ENCODE measurements at regions not wholly inside any gene's neighbourhood (a gene's known extent, or its start where the extent isn't known, plus 50 kb on each side); places are given as distances from the start of the nearest gene placed in this dataset.
A peak's percentile ranks its signal among the peaks of the same experiment; 100 is the strongest.

DNA sequence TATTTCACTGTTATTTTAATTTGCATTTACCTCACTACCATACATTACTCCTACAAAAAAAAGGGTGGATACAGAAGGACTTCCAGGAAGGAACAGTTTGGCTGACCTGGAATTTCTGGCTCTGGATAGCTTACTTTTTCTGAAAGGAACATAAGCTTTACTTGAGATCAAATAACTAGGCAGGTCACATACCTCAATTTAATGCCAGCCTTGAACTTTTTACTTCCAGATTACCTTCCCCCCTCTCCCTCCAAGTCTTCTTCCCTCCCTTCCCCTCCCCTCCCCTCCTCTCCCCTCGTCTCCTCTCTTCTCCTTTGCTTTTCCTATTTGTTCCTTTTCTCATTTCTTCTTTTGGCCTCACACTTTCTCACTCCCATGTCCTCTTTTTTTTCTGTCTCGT is 659.2 kb upstream of the AADAT start:
- TF ChIP-seq, protein P1, sequence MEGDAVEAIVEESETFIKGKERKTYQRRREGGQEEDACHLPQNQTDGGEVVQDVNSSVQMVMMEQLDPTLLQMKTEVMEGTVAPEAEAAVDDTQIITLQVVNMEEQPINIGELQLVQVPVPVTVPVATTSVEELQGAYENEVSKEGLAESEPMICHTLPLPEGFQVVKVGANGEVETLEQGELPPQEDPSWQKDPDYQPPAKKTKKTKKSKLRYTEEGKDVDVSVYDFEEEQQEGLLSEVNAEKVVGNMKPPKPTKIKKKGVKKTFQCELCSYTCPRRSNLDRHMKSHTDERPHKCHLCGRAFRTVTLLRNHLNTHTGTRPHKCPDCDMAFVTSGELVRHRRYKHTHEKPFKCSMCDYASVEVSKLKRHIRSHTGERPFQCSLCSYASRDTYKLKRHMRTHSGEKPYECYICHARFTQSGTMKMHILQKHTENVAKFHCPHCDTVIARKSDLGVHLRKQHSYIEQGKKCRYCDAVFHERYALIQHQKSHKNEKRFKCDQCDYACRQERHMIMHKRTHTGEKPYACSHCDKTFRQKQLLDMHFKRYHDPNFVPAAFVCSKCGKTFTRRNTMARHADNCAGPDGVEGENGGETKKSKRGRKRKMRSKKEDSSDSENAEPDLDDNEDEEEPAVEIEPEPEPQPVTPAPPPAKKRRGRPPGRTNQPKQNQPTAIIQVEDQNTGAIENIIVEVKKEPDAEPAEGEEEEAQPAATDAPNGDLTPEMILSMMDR (IDR thresholded peaks at IDR 0.05; ENCODE audit: insufficient read depth, low read depth, low read length, missing control alignments) = no peak
- no peak overlapping the region for H3K4me3 ChIP-seq (ENCODE audit: low read depth, low read length)
- DNase-seq (ENCODE audit: low read depth) = no peak

DNA sequence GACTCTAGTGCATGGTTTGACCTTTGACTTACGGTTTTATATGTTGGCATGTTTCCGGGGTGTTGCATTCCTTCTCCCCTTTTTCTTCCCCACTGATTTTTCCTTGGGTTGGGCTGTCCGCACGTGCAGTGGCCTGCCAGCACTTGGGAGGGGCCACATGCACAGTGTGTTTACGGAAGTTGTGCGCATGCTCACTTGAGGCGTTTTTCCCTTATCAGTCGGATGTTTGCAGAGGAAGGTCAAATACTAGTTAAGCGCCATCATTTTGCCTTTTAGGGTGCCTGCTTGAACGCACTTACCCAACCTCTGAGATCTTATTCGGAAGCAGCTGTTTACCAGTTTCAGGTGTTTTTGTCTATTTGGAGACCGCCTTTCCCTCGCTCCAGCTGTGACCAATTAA is 653.9 kb upstream of the AADAT start:
- TF ChIP-seq, protein P1 (IDR thresholded peaks at IDR 0.05; ENCODE audit: insufficient read depth, low read depth, low read length, missing control alignments) = no peak
- no peak overlapping the region for H3K4me3 ChIP-seq (ENCODE audit: low read depth, low read length)
- no peak for DNase-seq (ENCODE audit: low read depth)

DNA sequence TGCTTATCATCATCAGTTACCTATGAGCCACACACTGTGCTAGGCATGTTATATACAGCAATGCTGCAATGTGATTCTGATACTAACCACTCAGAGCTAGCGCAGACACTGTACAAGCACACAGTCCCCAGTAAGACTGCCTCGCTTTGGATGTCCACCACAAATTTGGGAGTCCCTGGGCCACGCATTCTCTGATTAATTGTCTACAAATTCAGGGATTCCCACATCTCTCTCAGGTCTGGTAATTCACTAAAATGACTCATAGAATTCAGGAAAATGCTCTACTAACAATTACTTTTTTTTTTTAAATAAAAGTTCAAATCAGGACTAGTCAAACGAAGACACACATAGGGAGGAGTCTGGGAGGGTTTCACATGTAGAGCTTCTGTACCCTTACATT is 652.1 kb upstream of the AADAT start:
- TF ChIP-seq, protein P1 (IDR thresholded peaks at IDR 0.05; ENCODE audit: insufficient read depth, low read depth, low read length, missing control alignments) = no peak
- H3K4me3 ChIP-seq (ENCODE audit: low read depth, low read length) = no peak overlapping the region

DNA sequence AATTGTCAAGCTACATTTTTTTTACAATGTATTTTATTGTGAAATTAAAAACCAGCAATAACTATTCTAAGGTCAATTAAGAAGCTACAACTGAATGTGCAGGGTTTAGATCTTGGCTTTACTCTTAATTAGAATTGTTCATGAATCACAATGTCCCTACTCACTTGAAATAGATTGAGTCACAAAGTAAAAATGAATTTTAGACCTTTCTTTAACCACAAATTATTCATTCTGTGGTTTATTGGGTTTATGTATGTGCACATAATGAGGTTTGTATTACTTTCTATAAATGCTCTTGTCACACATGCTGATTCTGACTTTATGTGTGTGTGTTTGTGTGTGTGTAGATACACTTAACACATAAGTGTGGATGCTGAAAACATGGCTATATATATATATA is 647.0 kb upstream of the AADAT start:
- DNase-seq (ENCODE audit: low read depth) = no peak
- TF ChIP-seq, protein P1 (IDR thresholded peaks at IDR 0.05; ENCODE audit: insufficient read depth, low read depth, low read length, missing control alignments) = no peak

More for the DNA sequence above, 652.1 kb upstream of the AADAT start:
- DNase-seq (ENCODE audit: low read depth) = no peak

DNA sequence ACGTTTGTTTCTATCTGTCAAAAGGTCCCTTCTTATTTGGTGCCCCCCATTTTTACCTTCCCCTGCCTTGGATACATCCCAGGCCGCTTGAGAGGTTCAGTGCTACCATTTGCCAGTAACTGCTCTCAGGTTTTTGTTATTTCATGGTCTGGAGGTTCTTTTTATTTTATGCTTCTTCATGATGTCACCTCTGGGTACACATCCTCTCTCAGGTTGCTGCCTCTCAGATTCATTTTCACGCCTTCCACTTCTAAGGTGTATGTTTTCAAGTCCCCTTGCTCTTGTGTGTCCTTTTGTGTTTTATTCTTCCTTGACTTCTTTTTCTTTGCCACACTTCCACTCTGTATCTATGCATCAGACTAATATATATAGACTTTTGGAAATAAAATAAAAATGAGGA is 640.1 kb upstream of the AADAT start:
- H3K4me3 ChIP-seq (ENCODE audit: low read depth, low read length) = no peak overlapping the region

More for the DNA sequence above, 647.0 kb upstream of the AADAT start:
- no peak overlapping the region for H3K4me3 ChIP-seq (ENCODE audit: low read depth, low read length)

DNA sequence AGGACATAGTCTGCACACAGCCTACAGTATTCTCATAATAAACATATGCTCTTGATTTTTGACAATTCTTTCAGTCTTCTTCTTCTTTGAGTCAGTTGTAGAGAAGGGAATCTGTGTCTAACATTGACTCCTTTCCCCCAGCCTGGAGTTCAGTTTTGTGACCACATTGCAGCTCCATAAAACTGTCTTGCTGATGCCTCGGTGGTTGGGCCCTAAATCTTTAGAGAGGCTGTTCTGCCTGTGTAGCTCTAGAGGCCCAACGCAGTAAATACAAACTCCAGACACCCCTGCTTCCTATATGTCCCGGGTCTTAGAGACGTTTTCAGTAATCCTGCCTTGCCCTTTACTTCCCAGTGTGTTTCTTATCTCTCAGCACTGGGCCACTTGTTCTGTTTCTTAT is 639.5 kb upstream of the AADAT start:
- TF ChIP-seq, protein P1 (IDR thresholded peaks at IDR 0.05; ENCODE audit: insufficient read depth, low read depth, low read length, missing control alignments) = no peak
- H3K4me3 ChIP-seq (ENCODE audit: low read depth, low read length) = no peak overlapping the region
- DNase-seq (ENCODE audit: low read depth) = no peak

More for the DNA sequence above, 640.1 kb upstream of the AADAT start:
- TF ChIP-seq, protein P1 (IDR thresholded peaks at IDR 0.05; ENCODE audit: insufficient read depth, low read depth, low read length, missing control alignments) = no peak
- DNase-seq (ENCODE audit: low read depth) = peak; percentile 36

DNA sequence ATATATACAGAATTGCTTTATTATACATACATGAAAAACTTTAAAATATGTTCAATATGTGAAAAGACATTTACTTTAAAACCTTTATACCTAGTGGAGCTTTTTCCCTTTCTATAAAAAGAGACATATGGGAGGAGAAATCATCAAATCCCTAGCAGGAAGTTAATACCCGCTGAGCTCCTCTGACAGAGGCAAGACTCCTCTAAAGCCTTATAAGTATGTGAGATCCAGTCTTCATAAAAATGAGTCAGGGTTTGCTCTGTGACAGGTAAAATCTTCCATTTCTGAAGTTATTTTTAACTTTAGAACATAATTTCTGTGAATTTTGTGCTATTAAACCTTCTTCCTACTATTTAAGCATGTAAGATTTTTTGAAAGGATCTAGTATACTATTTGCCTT is 634.4 kb upstream of the AADAT start:
- H3K4me3 ChIP-seq (ENCODE audit: low read depth, low read length) = no peak overlapping the region
- TF ChIP-seq, protein P1 (IDR thresholded peaks at IDR 0.05; ENCODE audit: insufficient read depth, low read depth, low read length, missing control alignments) = no peak
- DNase-seq (ENCODE audit: low read depth) = no peak
